Trophoblast cell (in vitro differentiated cells and primary cell): ENCODE measurements at regions not wholly inside any gene's neighbourhood (a gene's known extent, or its start where the extent isn't known, plus 50 kb on each side); places are given as distances from the start of the nearest gene placed in this dataset.
"Not testable (repeated sequence)": the region's sequence is repeated elsewhere in the genome, so short reads cannot be mapped to it uniquely, and the experiment has no call there.

Source experiments
- DNase-seq, 2 donors: peaks; one replicate each; pipeline ENCODE4 v3.0.0-alpha.2; 2016
- H2AFZ ChIP-seq: 2 replicates; pipeline ENCODE4 v1.6.1; 2013; ENCODE audit warnings: low read length, moderate library complexity, mild to moderate bottlenecking; ENCODE audit not compliant: insufficient read depth, poor library complexity
- H2AK5ac ChIP-seq: 2 replicates; pipeline ENCODE4 v1.6.1; 2013; ENCODE audit warnings: mild to moderate bottlenecking, low read length
- H2BK120ac ChIP-seq: 2 replicates; pipeline ENCODE4 v1.6.1; 2013; ENCODE audit warnings: low read length, mild to moderate bottlenecking, moderate library complexity; ENCODE audit not compliant: insufficient read depth, poor library complexity
- H2BK12ac ChIP-seq: 2 replicates; pipeline ENCODE4 v1.6.1; 2013; ENCODE audit warnings: mild to moderate bottlenecking, low read length, moderate library complexity
- H2BK5ac ChIP-seq: 2 replicates; pipeline ENCODE4 v1.6.1; 2013; ENCODE audit warnings: low read length, low read depth, moderate library complexity, mild to moderate bottlenecking; ENCODE audit not compliant: poor library complexity
- H3K14ac ChIP-seq: 2 replicates; pipeline ENCODE4 v1.6.1; 2013; ENCODE audit warnings: mild to moderate bottlenecking, low read length
- H3K18ac ChIP-seq: 2 replicates; pipeline ENCODE4 v1.6.1; 2013; ENCODE audit warnings: mild to moderate bottlenecking, low read length
- H3K23ac ChIP-seq: 2 replicates; pipeline ENCODE4 v1.6.1; 2013; ENCODE audit warnings: low read length
- H3K27ac ChIP-seq: 2 replicates; pipeline ENCODE4 v1.5.1; 2013; ENCODE audit warnings: low read depth, mild to moderate bottlenecking, inconsistent platforms, low read length, moderate library complexity
- H3K27me3 ChIP-seq: 2 replicates; pipeline ENCODE4 v1.6.1; 2013; ENCODE audit warnings: inconsistent platforms, mild to moderate bottlenecking, low read length, moderate library complexity; ENCODE audit not compliant: insufficient read depth
- H3K36me3 ChIP-seq, 2 experiments: 1 replicate in 1 of 2; 2 replicates in 1 of 2; pipeline ENCODE4 v1.6.1; 2013; ENCODE audit warnings: low read length in 2 of 2, mild to moderate bottlenecking in 2 of 2, moderate library complexity in 1 of 2; ENCODE audit not compliant: insufficient read depth in 2 of 2, control insufficient read depth in 1 of 2
- H3K4ac ChIP-seq: 2 replicates; pipeline ENCODE4 v1.6.1; 2013; ENCODE audit warnings: low read depth, mild to moderate bottlenecking, low read length, moderate library complexity
- H3K4me1 ChIP-seq, 2 experiments: 1 replicate in 1 of 2; 2 replicates in 1 of 2; pipeline ENCODE4 v1.6.1; 2013; ENCODE audit warnings: low read length in 2 of 2, mild to moderate bottlenecking in 2 of 2, moderate library complexity in 1 of 2; ENCODE audit not compliant: insufficient read depth in 2 of 2, control insufficient read depth in 1 of 2
- H3K4me2 ChIP-seq: 2 replicates; pipeline ENCODE4 v1.6.1; 2013; ENCODE audit warnings: inconsistent platforms, mild to moderate bottlenecking, low read length, moderate library complexity
- H3K4me3 ChIP-seq: 2 replicates; pipeline ENCODE4 v1.5.1; 2013; ENCODE audit warnings: mild to moderate bottlenecking, low read depth, low read length, inconsistent platforms
- H3K79me1 ChIP-seq: one replicate; pipeline ENCODE4 v1.6.1; 2013; ENCODE audit warnings: low read length
- H3K79me2 ChIP-seq: 2 replicates; pipeline ENCODE4 v1.6.1; 2013; ENCODE audit warnings: low read length, mild to moderate bottlenecking; ENCODE audit not compliant: control insufficient read depth, insufficient read depth, poor library complexity
- H3K9ac ChIP-seq: 2 replicates; pipeline ENCODE4 v1.6.1; 2013; ENCODE audit warnings: mild to moderate bottlenecking, low read length
- H3K9me3 ChIP-seq: 2 replicates; pipeline ENCODE4 v1.6.1; 2013; ENCODE audit warnings: low read depth, mild to moderate bottlenecking, control low read depth, inconsistent platforms, low read length; ENCODE audit not compliant: insufficient read depth
- H4K12ac ChIP-seq: 2 replicates; pipeline ENCODE4 v1.6.1; 2013; ENCODE audit warnings: low read depth, mild to moderate bottlenecking, low read length, moderate library complexity
- H4K8ac ChIP-seq: 2 replicates; pipeline ENCODE4 v1.6.1; 2013; ENCODE audit warnings: low read depth, mild to moderate bottlenecking, low read length, moderate library complexity
- H4K91ac ChIP-seq: one replicate; pipeline ENCODE4 v1.6.1; 2013; ENCODE audit warnings: low read depth, mild to moderate bottlenecking, low read length, moderate library complexity
- WGBS: extraction: QIAGEN DNeasy Blood & Tissue Kit; methylation state at CpG from one replicate; pipeline ENCODE4 v1.1.7; 2013; ENCODE audit warnings: missing lambda C conversion rate; ENCODE audit not compliant: insufficient read length, insufficient coverage; ENCODE audit errors: extremely low coverage; 5-methylcytosine and 5-hydroxymethylcytosine counted together

GRCh38 chr16:29252311-29252710 is 154.2 kb downstream of the NPIPB11 start:
- not testable (repeated sequence) for H2BK120ac ChIP-seq, H3K4ac ChIP-seq, H2BK12ac ChIP-seq, H3K4me1 ChIP-seq, H3K79me2 ChIP-seq, H3K14ac ChIP-seq, H3K18ac ChIP-seq, H3K79me1 ChIP-seq, H3K4me3 ChIP-seq, H3K23ac ChIP-seq, DNase-seq, H2BK5ac ChIP-seq, H2AK5ac ChIP-seq, H4K8ac ChIP-seq, H4K91ac ChIP-seq, H3K27me3 ChIP-seq, H3K9me3 ChIP-seq, H4K12ac ChIP-seq, H2AFZ ChIP-seq, H3K4me2 ChIP-seq, H3K27ac ChIP-seq, H3K36me3 ChIP-seq, H3K9ac ChIP-seq
- WGBS, result no CpG with 5 or more reads among the region's 14 CpGs

GRCh38 chr16:29251571-29252011 is 154.9 kb downstream of the NPIPB11 start:
- not testable (repeated sequence) for H3K18ac ChIP-seq, H3K14ac ChIP-seq, H3K27me3 ChIP-seq, H2AK5ac ChIP-seq, H4K91ac ChIP-seq, DNase-seq, H3K4me2 ChIP-seq, H3K79me2 ChIP-seq, H3K4me3 ChIP-seq, H2BK120ac ChIP-seq, H3K36me3 ChIP-seq, H3K79me1 ChIP-seq, H3K4me1 ChIP-seq, H3K4ac ChIP-seq, H3K9ac ChIP-seq, H3K23ac ChIP-seq, H4K12ac ChIP-seq, H3K27ac ChIP-seq, H3K9me3 ChIP-seq, H4K8ac ChIP-seq, H2BK12ac ChIP-seq, H2AFZ ChIP-seq, H2BK5ac ChIP-seq
- WGBS, result no CpG with 5 or more reads among the region's 21 CpGs

GRCh38 chr16:29250923-29251434 is 155.5 kb downstream of the NPIPB11 start:
- H3K14ac ChIP-seq, H3K79me2 ChIP-seq, H3K36me3 ChIP-seq, H4K91ac ChIP-seq, H4K8ac ChIP-seq, H3K27ac ChIP-seq, H3K23ac ChIP-seq, H3K4me1 ChIP-seq, H3K9me3 ChIP-seq, H2BK12ac ChIP-seq, H2AFZ ChIP-seq, H3K18ac ChIP-seq, H3K4me2 ChIP-seq, H2BK120ac ChIP-seq, H3K4ac ChIP-seq, H2BK5ac ChIP-seq, DNase-seq, H3K9ac ChIP-seq, H3K27me3 ChIP-seq, H2AK5ac ChIP-seq, H4K12ac ChIP-seq, H3K4me3 ChIP-seq, H3K79me1 ChIP-seq: not testable (repeated sequence)
- no CpG with 5 or more reads among the region's 19 CpGs for WGBS

DNA sequence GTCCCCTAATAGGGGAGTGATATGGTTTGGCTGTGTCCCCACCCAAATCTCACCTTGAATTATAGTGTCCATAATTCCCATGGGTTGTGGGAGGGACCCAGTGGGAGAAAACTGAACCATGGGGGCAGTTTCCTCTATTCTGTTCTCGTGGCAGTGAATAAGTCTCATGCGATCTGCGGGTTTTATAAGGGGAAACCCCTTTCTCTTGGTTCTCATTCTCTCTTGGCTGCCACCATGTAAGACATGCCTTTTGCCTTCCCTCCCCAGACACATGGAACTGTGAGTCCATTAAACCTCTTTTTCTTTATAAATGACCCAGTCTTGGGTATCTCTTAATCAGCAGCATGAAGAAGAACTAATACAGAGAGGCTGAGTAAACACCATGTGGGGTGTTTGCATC is 156.0 kb downstream of the NPIPB11 start:
- H3K23ac ChIP-seq, DNase-seq, H2BK5ac ChIP-seq, H3K4ac ChIP-seq, H3K4me1 ChIP-seq, H4K12ac ChIP-seq, H2BK120ac ChIP-seq, H3K36me3 ChIP-seq, H2AFZ ChIP-seq, H3K9me3 ChIP-seq, H3K79me2 ChIP-seq, H3K27ac ChIP-seq, H3K14ac ChIP-seq, H3K9ac ChIP-seq, H4K8ac ChIP-seq, H3K79me1 ChIP-seq, H3K4me3 ChIP-seq, H4K91ac ChIP-seq, H2AK5ac ChIP-seq, H3K18ac ChIP-seq, H3K4me2 ChIP-seq, H3K27me3 ChIP-seq, H2BK12ac ChIP-seq: not testable (repeated sequence)
- WGBS, result no CpG with 5 or more reads among the region's 3 CpGs
